ACHN (cell line): ENCODE measurements at regions not wholly inside any gene's neighbourhood (a gene's known extent, or its start where the extent isn't known, plus 50 kb on each side); places are given as distances from the start of the nearest gene placed in this dataset.

Experiments used
- DNase-seq: peaks from one replicate; pipeline ENCODE4 v3.0.0-alpha.2; 2015
- in situ Hi-C: cut with HindIII; loops from 2 replicates; pipeline ENCODE4 v1.10.0; 2017; ENCODE audit warnings: low sequenced_read_pairs, low pct_ligation_motif_present, low pct_unique_long_range_greater_than_20kb

- DNase-seq, result no peak
- in situ Hi-C loops, result no loop called here
These were observed 221.4 kb upstream of the NFE2L3 start for GRCh38 chr7:25930492-25931048.

GRCh38 chr7:25931156-25931555 is 220.8 kb upstream of the NFE2L3 start:
- in situ Hi-C loops, result no loop called here
- no peak for DNase-seq

GRCh38 chr7:25933921-25934320 is 218.1 kb upstream of the NFE2L3 start:
- in situ Hi-C loops, result no loop called here
- no peak for DNase-seq

GRCh38 chr7:25940086-25940906 is 211.7 kb upstream of the NFE2L3 start:
- in situ Hi-C loops, result no loop called here
- no peak for DNase-seq

- in situ Hi-C loops, result no loop called here
- no peak for DNase-seq
These were observed 207.1 kb upstream of the NFE2L3 start for GRCh38 chr7:25944777-25945515.

- no peak for DNase-seq
- in situ Hi-C loops, result no loop called here
These were observed 206.4 kb upstream of the NFE2L3 start for GRCh38 chr7:25945608-25946007.

GRCh38 chr7:25946181-25946580 is 205.8 kb upstream of the NFE2L3 start:
- no peak for DNase-seq
- in situ Hi-C loops, result no loop called here

- in situ Hi-C loops, result no loop called here
- DNase-seq, result peak; percentile 55
These were observed 204.1 kb upstream of the NFE2L3 start for GRCh38 chr7:25947669-25948516.

GRCh38 chr7:25949736-25950487 is 202.1 kb upstream of the NFE2L3 start:
- no peak for DNase-seq
- in situ Hi-C loops, result no loop called here

- peak; percentile 86 for DNase-seq
- in situ Hi-C loops, result no loop called here
These were observed 201.2 kb upstream of the NFE2L3 start for GRCh38 chr7:25950488-25951413.

- in situ Hi-C loops, result no loop called here
- DNase-seq, result no peak
These were observed 200.4 kb upstream of the NFE2L3 start for GRCh38 chr7:25951414-25952260.

- in situ Hi-C loops, result no loop called here
- no peak for DNase-seq
These were observed 199.5 kb upstream of the NFE2L3 start for GRCh38 chr7:25952261-25953057.

GRCh38 chr7:25953859-25954258 is 198.1 kb upstream of the NFE2L3 start:
- DNase-seq, result no peak
- in situ Hi-C loops, result no loop called here

GRCh38 chr7:25954395-25954794 is 197.6 kb upstream of the NFE2L3 start:
- in situ Hi-C loops, result no loop called here
- no peak for DNase-seq

GRCh38 chr7:25959168-25959734 is 192.7 kb upstream of the NFE2L3 start:
- in situ Hi-C loops, result no loop called here
- DNase-seq, result no peak
